K562 (cell line): ENCODE measurements at regions not wholly inside any gene's neighbourhood (a gene's known extent, or its start where the extent isn't known, plus 50 kb on each side); places are given as distances from the start of the nearest gene placed in this dataset.

Source experiments
- BCLAF1 ChIP-seq, 2 experiments: fragments of 450-650 bp in 1 of 2; IDR thresholded peaks; 2 replicates each; pipeline ENCODE4 v1.6.1; 2011 to 2017; ENCODE audit warnings: low read depth in 2 of 2, antibody characterized with exemption in 1 of 2, borderline replicate concordance in 1 of 2, low read length in 1 of 2, mild to moderate bottlenecking in 1 of 2, mixed read lengths in 1 of 2; ENCODE audit not compliant: control insufficient read depth in 1 of 2
- EP300 ChIP-seq: IDR thresholded peaks from 2 replicates; pipeline ENCODE4 v1.6.1; 2012; ENCODE audit warnings: low read length, improper control_type of control experiment
- KDM4B ChIP-seq, 2 experiments: fragments of 450-650 bp in 1 of 2; sonication (generic) in 1 of 2; IDR thresholded peaks; 2 replicates each; pipeline ENCODE4 v1.6.1; 2016 to 2017; ENCODE audit warnings: borderline replicate concordance in 2 of 2, antibody characterized with exemption in 1 of 2, low read depth in 1 of 2, mild to moderate bottlenecking in 1 of 2
- SNAPC5 ChIP-seq: fragments of 250-450 bp; sonication (Bioruptor Pico); IDR thresholded peaks from 2 replicates; pipeline ENCODE4 v1.8.0; 2021; ENCODE audit warnings: moderate library complexity, mild to moderate bottlenecking, inconsistent platforms
- ZNF146 ChIP-seq: IDR thresholded peaks from one replicate; pipeline ENCODE4 v1.6.1; 2018; ENCODE audit warnings: missing compliant biosample characterization; ENCODE audit not compliant: unreplicated experiment

DNA sequence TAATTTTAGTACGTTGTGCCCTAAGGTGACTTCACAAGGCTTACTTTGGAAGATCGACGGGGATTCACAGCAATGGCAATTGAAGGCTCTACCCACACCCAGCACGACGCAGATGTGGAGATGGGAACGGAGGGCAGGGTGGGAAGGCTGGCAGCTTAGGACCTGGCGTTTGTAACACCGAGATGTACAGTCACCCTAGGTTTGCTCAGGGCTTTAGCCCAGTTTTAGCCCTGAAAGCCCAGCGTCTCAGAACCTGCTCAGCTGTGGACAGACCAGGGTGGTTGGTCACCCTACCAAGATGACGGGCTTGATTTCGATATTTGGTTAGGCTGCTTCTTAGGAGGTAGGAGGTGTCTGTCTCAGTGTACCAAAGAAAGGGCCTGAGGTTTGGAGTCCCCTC is 100.5 kb upstream of the MED13L start:
- TF ChIP-seq ZNF146 (CRISPR knock-in tag) (no peak), BCLAF1 (IDR thresholded peaks at IDR 0.05; ENCODE audit: borderline replicate concordance in 1 of 2, control insufficient read depth in 1 of 2, low read depth in 2 of 2, low read length in 1 of 2) (no peak), KDM4B (IDR thresholded peaks at IDR 0.05; ENCODE audit: borderline replicate concordance in 2 of 2, low read depth in 1 of 2) (no peak), SNAPC5 (CRISPR knock-in tag) (no peak), EP300 (no peak)
